ENCODE measurements at regions not wholly inside any gene's neighbourhood (a gene's known extent, or its start where the extent isn't known, plus 50 kb on each side); places are given as distances from the start of the nearest gene placed in this dataset.

DNA sequence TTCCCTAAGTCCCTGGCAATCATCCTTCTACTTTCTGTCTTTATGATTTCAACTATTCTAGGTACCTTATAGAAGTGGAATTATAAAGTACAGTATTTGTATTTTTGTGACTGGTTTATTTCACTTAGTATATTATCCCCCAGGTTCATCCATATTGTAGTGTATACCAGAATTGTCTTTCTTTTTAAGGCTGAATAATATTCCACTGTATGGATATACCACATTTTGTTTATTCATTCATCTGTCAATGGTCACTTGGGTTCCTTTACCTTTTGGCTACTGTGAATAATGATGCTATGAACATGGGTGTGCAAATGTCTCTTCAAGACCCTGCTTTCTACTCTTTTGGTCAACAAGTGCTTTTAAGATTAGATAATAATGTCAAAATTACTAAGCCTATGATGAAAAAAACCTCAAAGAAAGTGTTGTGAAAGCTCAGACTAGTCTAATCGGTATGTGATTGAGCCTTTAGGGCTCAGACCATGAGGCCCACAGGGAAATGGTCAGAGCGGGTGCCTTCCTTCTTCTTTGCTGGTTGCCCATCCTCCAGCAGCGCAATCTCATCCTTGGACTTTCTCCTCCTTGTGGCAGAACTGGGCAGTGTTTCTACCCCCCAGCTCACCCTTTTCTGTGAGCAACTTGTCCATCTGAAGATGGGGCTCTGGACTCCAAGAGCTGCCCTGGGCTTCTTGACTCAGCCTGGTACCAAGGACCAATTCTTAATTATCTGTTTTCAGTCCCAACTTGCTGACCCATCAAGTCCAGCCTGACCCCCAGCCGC is 105.4 kb downstream of the TTC8 start:
- intact Hi-C loops (cut with DNase I): no loop called here
- 93% methylated on average over 4 of the region's 4 CpGs for WGBS

DNA sequence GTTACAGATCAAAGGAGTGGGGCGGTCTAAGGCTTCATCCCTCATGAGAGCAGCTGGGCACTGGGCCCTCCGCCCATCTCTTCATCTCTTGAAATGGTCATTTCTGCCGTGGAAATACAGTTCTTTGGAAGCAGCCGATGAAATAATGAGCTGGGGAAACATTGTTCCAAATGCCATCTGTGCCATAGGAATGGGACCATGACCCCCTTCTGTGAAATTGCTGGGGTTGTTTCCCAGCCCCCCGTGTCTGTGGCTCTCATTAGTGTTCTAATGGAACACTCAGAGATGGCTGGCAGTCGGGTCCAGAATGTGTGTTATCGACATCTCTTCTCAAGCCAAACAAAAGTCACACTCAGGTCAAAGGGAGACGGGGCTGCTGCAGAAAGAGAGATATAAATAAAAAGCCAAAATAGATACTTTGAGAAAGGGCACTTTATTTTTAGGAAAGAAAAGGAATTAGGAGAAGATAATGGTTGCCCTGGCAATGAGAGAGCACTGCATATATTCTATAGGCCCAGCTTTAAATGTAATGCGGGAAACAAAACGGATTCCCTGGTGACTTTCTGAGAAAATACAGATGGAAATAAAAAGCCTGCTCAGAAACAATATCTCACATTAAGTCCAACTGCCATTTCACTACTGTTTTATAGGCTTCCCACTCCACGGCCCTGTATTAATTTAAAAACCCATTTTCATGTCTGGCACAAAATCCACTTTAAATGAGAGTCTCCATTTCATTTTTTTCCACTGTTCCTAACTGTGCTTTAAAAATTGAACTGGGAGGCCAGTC is 107.1 kb downstream of the TTC8 start:
- Histone ChIP-seq H3K27ac (no peak overlapping the region), H3K4me3 (no peak overlapping the region), H3K4me1 (replicated peaks) (no peaks in the 10 kb centered on the region), H3K27me3 (replicated peaks; ENCODE audit: insufficient read depth) (no peaks in the 10 kb centered on the region), H3K9me3 (no peaks in the 10 kb centered on the region), H3K36me3 (no peaks in the 10 kb centered on the region)
- TF ChIP-seq POLR2A (IDR thresholded peaks at IDR 0.05) (no peak), POLR2AphosphoS5 (IDR thresholded peaks at IDR 0.05) (no peak)
- TF ChIP-seq, protein P1, sequence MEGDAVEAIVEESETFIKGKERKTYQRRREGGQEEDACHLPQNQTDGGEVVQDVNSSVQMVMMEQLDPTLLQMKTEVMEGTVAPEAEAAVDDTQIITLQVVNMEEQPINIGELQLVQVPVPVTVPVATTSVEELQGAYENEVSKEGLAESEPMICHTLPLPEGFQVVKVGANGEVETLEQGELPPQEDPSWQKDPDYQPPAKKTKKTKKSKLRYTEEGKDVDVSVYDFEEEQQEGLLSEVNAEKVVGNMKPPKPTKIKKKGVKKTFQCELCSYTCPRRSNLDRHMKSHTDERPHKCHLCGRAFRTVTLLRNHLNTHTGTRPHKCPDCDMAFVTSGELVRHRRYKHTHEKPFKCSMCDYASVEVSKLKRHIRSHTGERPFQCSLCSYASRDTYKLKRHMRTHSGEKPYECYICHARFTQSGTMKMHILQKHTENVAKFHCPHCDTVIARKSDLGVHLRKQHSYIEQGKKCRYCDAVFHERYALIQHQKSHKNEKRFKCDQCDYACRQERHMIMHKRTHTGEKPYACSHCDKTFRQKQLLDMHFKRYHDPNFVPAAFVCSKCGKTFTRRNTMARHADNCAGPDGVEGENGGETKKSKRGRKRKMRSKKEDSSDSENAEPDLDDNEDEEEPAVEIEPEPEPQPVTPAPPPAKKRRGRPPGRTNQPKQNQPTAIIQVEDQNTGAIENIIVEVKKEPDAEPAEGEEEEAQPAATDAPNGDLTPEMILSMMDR (IDR thresholded peaks at IDR 0.05): no peak
- WGBS: 82% methylated on average over 11 of the region's 11 CpGs
- DNase-seq (ENCODE audit: low spot score): no peak
- intact Hi-C loops (cut with DNase I): no loop called here

More for the DNA sequence above, 105.4 kb downstream of the TTC8 start:
- DNase-seq (ENCODE audit: low spot score): no peak
- no peaks in the 10 kb centered on the region for H3K9me3 ChIP-seq
- H3K27ac ChIP-seq: no peak overlapping the region
- no peak overlapping the region for H3K4me3 ChIP-seq
- TF ChIP-seq, protein P1 (IDR thresholded peaks at IDR 0.05): no peak
- TF ChIP-seq POLR2AphosphoS5 (IDR thresholded peaks at IDR 0.05) (no peak), POLR2A (IDR thresholded peaks at IDR 0.05) (no peak)
- H3K27me3 ChIP-seq (replicated peaks; ENCODE audit: insufficient read depth): no peaks in the 10 kb centered on the region
- H3K4me1 ChIP-seq (replicated peaks): no peaks in the 10 kb centered on the region
- no peaks in the 10 kb centered on the region for H3K36me3 ChIP-seq

DNA sequence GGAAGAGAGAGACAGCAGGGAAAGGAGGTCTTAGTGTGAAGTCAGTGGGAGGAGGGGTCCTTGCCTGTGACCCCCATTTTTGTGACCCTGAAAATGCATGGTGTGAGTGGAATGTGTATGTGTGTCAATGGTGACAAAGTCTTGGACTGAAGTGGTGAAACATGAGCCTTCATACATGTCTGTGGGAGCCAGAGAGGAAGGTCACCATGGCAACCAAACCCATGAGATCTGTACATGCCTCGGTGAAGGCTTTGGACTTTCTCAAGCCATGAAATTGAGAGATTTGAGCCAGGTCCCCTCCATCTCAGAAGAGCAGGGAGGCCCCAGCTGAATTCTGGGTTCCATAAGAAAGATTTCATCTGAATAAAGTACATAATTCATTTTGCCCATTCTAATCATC is 108.7 kb downstream of the TTC8 start:
- Histone ChIP-seq H3K27ac (no peak overlapping the region), H3K9me3 (no peaks in the 10 kb centered on the region), H3K4me1 (replicated peaks) (no peaks in the 10 kb centered on the region), H3K4me3 (no peak overlapping the region), H3K27me3 (replicated peaks; ENCODE audit: insufficient read depth) (no peaks in the 10 kb centered on the region), H3K36me3 (no peaks in the 10 kb centered on the region)
- DNase-seq (ENCODE audit: low spot score): no peak
- TF ChIP-seq POLR2A (IDR thresholded peaks at IDR 0.05): no peak
- TF ChIP-seq POLR2AphosphoS5 (IDR thresholded peaks at IDR 0.05): no peak
- TF ChIP-seq, protein P1 (IDR thresholded peaks at IDR 0.05): no peak
- 22% methylated on average over 1 of the region's 1 CpG for WGBS
- intact Hi-C loops (cut with DNase I): no loop called here

DNA sequence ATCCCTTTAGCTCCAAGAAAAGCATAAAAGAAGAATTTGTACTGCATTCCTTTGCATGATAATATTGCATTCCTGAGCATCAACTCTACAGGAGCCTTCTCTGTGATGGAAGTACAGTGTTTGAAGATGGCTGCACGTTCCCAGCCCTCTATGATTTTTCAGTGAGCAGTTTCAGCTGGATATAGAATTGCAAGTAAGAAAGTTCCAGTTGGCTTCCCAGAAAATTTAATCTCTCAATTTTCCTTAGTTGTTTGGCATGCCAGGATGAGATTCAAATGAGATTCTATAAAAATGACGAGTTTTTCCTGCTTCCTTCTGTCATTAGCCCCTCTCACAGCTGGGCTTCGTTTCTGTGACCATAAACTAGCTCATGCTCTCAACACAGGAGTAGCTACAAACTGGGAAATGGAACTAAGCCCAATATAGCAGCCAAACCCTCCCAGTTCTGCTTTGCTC is 109.9 kb downstream of the TTC8 start:
- H3K27ac ChIP-seq: no peak overlapping the region
- intact Hi-C loops (cut with DNase I): no loop called here
- no peaks in the 10 kb centered on the region for H3K9me3 ChIP-seq
- no peak overlapping the region for H3K4me3 ChIP-seq
- no peaks in the 10 kb centered on the region for H3K4me1 ChIP-seq (replicated peaks)
- no peaks in the 10 kb centered on the region for H3K36me3 ChIP-seq
- WGBS: 28% methylated on average over 3 of the region's 3 CpGs
- TF ChIP-seq, protein P1 (IDR thresholded peaks at IDR 0.05): no peak
- TF ChIP-seq POLR2A (IDR thresholded peaks at IDR 0.05): no peak
- H3K27me3 ChIP-seq (replicated peaks; ENCODE audit: insufficient read depth): no peaks in the 10 kb centered on the region
- DNase-seq (ENCODE audit: low spot score): no peak
